ENCODE measurements at regions not wholly inside any gene's neighbourhood (a gene's known extent, or its start where the extent isn't known, plus 50 kb on each side); places are given as distances from the start of the nearest gene placed in this dataset.

DNA sequence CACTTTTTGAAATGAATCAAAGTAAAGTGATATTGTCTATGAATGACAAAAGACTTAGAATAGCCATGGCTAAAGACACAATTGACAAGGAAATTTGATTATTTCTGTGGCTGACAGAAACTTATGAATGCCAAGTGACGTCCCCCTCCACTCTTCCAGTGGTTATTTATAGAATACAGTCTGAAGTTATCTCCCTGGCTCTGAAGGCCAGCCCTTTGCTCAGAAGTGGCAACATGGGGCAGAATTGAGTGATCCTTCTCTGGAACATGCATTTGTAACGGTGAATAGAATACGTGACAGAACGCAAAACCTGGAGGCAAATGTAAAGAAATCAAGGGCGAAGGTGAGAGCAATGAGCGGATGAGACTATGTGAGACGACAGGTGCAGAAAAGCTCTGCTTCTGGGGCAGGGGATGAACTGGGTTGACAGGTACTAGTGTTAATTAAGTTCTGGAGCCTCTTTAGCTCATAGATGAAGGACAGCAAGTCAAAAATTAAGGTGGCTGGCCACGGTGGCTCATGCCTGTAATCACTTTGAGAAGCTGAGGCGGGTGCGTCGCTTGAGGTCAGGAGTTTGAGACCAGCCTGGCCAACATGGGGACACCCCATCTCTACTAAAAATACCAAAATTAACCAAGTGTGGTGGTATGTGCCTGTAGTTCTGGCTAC lies 585.7 kb upstream of the B3GAT1 start:
- TF ChIP-seq, protein P1, sequence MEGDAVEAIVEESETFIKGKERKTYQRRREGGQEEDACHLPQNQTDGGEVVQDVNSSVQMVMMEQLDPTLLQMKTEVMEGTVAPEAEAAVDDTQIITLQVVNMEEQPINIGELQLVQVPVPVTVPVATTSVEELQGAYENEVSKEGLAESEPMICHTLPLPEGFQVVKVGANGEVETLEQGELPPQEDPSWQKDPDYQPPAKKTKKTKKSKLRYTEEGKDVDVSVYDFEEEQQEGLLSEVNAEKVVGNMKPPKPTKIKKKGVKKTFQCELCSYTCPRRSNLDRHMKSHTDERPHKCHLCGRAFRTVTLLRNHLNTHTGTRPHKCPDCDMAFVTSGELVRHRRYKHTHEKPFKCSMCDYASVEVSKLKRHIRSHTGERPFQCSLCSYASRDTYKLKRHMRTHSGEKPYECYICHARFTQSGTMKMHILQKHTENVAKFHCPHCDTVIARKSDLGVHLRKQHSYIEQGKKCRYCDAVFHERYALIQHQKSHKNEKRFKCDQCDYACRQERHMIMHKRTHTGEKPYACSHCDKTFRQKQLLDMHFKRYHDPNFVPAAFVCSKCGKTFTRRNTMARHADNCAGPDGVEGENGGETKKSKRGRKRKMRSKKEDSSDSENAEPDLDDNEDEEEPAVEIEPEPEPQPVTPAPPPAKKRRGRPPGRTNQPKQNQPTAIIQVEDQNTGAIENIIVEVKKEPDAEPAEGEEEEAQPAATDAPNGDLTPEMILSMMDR (IDR thresholded peaks at IDR 0.05): no peak
- no peak for TF ChIP-seq POLR2A (IDR thresholded peaks at IDR 0.05)

All from heart left ventricle (tissue), 13 donors.